ENCODE measurements at regions not wholly inside any gene's neighbourhood (a gene's known extent, or its start where the extent isn't known, plus 50 kb on each side); places are given as distances from the start of the nearest gene placed in this dataset.

DNA sequence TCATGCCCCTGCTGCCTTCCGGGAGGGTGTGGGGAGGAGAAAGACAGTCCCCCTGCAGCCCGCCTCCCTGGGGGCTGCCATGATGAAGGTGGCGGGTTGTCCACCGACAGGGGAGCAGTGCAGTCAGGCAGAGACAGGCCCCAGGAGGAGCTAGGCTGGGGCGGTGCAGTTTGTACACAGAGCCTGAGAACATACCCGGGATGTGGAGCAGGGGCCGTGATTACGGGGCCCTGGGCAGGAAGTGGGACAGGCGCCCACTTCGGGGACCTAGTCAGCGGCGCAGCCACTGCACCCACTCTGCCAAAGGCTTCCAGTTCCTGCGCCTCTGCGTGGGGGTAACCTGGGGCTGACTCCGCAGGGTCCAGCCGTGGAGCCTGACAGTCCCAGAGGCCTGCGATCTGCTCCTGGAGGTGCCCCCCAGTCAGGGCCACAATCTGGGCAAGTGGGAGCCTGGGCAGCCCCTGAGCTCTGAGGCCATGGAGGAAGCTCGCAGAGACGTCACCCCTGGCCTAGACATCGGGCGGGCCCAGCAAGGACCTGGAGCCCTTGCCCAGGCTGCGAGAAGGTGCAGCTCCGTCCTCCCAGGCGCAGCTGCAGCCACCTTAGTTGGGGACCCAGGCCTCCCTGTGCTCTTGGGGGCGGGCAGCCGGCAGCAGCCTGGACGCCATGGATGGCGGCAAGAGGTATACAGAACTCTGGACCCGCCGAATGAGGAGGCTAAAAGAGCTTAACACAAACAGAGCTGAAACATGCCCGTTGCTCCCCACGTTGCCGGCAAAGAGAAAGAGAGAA, 1356.8 kb downstream of the XPNPEP1 start:
- TF ChIP-seq, protein P1, sequence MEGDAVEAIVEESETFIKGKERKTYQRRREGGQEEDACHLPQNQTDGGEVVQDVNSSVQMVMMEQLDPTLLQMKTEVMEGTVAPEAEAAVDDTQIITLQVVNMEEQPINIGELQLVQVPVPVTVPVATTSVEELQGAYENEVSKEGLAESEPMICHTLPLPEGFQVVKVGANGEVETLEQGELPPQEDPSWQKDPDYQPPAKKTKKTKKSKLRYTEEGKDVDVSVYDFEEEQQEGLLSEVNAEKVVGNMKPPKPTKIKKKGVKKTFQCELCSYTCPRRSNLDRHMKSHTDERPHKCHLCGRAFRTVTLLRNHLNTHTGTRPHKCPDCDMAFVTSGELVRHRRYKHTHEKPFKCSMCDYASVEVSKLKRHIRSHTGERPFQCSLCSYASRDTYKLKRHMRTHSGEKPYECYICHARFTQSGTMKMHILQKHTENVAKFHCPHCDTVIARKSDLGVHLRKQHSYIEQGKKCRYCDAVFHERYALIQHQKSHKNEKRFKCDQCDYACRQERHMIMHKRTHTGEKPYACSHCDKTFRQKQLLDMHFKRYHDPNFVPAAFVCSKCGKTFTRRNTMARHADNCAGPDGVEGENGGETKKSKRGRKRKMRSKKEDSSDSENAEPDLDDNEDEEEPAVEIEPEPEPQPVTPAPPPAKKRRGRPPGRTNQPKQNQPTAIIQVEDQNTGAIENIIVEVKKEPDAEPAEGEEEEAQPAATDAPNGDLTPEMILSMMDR (conservative IDR thresholded peaks at IDR 0.05; ENCODE audit: low read length), result no peak
- no peak for TF ChIP-seq EZH2phosphoT487 (IDR thresholded peaks at IDR 0.05; ENCODE audit: borderline replicate concordance)

Data from Loucy (cell line).